Esophagus squamous epithelium (tissue), 4 donors: ENCODE measurements at regions not wholly inside any gene's neighbourhood (a gene's known extent, or its start where the extent isn't known, plus 50 kb on each side); places are given as distances from the start of the nearest gene placed in this dataset.

Experiments used
- POLR2A ChIP-seq, 4 donors: fragments of 450-650 bp; IDR thresholded peaks; one replicate each; pipeline ENCODE4 v1.6.1; 2017; ENCODE audit warnings: antibody characterized with exemption in 4 of 4, mild to moderate bottlenecking in 4 of 4, moderate library complexity in 3 of 4
- TF ChIP-seq, protein P1 (sequence below), 6 experiments: fragments of 450-650 bp in 4 of 6; fragments of 200-600 bp in 2 of 6; sonication (generic) in 2 of 6; IDR thresholded peaks; one replicate each; pipeline ENCODE4 v1.5.1; 2016 to 2019; ENCODE audit warnings: antibody characterized with exemption in 6 of 6, mild to moderate bottlenecking in 4 of 6, moderate library complexity in 4 of 6

DNA sequence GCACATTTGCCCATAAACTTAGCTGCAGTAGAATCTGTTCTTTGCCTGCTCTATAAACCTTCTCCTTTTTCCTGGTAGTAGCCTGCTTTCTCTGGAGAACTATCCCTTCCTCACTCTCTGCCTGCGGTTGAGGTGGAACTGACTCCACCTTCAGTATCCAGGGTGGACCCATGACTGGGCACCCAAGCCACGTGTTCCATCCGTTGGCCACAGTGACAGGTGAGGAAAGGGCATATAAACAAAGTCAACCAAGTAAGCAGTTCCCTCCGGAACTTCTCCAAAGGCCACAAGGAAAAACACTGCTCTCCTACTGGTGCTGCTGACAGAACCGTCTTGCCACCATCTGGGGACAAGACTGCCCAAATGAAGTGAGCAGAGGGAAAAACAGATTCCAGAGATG, 218.8 kb downstream of the TFAP2A start:
- TF ChIP-seq, protein P1, sequence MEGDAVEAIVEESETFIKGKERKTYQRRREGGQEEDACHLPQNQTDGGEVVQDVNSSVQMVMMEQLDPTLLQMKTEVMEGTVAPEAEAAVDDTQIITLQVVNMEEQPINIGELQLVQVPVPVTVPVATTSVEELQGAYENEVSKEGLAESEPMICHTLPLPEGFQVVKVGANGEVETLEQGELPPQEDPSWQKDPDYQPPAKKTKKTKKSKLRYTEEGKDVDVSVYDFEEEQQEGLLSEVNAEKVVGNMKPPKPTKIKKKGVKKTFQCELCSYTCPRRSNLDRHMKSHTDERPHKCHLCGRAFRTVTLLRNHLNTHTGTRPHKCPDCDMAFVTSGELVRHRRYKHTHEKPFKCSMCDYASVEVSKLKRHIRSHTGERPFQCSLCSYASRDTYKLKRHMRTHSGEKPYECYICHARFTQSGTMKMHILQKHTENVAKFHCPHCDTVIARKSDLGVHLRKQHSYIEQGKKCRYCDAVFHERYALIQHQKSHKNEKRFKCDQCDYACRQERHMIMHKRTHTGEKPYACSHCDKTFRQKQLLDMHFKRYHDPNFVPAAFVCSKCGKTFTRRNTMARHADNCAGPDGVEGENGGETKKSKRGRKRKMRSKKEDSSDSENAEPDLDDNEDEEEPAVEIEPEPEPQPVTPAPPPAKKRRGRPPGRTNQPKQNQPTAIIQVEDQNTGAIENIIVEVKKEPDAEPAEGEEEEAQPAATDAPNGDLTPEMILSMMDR (IDR thresholded peaks at IDR 0.05), result no peak
- no peak for TF ChIP-seq POLR2A (IDR thresholded peaks at IDR 0.05)
